Stimulated activated effector memory CD8-positive, alpha-beta T cell treated with anti-CD3 and anti-CD28 coated beads, Interleukin-12 subunit alpha, Interleukin-12 subunit beta, amount 100 ng/mL, for 72 hours (primary cell): ENCODE measurements at regions not wholly inside any gene's neighbourhood (a gene's known extent, or its start where the extent isn't known, plus 50 kb on each side); places are given as distances from the start of the nearest gene placed in this dataset.
"Not testable (repeated sequence)": the region's sequence is repeated elsewhere in the genome, so short reads cannot be mapped to it uniquely, and the experiment has no call there.

Experiments used
- ATAC-seq: fragments of 150-1000 bp; cut with Tn5 transposase; 2 replicates; pipeline ENCODE4 v1.10.0; 2021
- DNase-seq, 2 donors: peaks; one replicate each; pipeline ENCODE4 v3.0.0; 2021 to 2022; ENCODE audit warnings: low spot score in 2 of 2
- H3K27ac Mint-ChIP-seq: one replicate; pipeline ENCODE4 v1.8.0; 2022; ENCODE audit warnings: mild to moderate bottlenecking, mixed read lengths
- H3K36me3 Mint-ChIP-seq: one replicate; pipeline ENCODE4 v1.8.0; 2022; ENCODE audit warnings: mild to moderate bottlenecking, mixed read lengths
- H3K4me1 Mint-ChIP-seq: one replicate; pipeline ENCODE4 v1.8.0; 2022; ENCODE audit warnings: mixed read lengths
- H3K4me3 Mint-ChIP-seq: one replicate; pipeline ENCODE4 v1.8.0; 2022; ENCODE audit warnings: mild to moderate bottlenecking, mixed read lengths
- H3K9me3 Mint-ChIP-seq: one replicate; pipeline ENCODE4 v1.8.0; 2022; ENCODE audit warnings: mixed read lengths

DNA sequence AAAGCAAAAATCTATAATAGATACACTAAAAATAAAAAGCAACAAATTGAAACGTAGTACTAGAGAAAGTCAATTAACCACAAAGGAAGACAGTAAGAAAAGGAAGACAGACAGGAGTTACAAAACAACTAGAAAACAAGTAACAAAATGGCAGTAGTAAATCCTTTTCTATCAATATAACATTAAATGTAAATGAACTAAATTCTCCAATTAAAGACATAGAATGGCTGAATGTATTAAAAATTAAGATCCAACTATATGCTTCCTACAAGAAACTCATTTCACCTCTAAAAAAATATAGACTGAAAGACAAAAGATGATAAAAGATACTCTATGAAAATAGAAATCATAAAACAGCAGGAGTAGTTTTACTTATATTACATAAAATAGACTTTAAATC lies 79.1 kb downstream of the CTH start:
- ATAC-seq (no peak), DNase-seq (no peak)
- H3K4me3 Mint-ChIP-seq: no peak overlapping the region
- H3K36me3 Mint-ChIP-seq: no peaks in the 10 kb centered on the region
- H3K9me3 Mint-ChIP-seq: peaks cover 3% of the 10 kb centered on the region
- no peaks in the 10 kb centered on the region for H3K4me1 Mint-ChIP-seq
- no peak overlapping the region for H3K27ac Mint-ChIP-seq

- no peaks in the 10 kb centered on the region for H3K9me3 Mint-ChIP-seq
- H3K4me1 Mint-ChIP-seq: no peaks in the 10 kb centered on the region
- ATAC-seq (no peak), DNase-seq (no peak)
- H3K4me3 Mint-ChIP-seq: no peak overlapping the region
- no peaks in the 10 kb centered on the region for H3K36me3 Mint-ChIP-seq
- no peak overlapping the region for H3K27ac Mint-ChIP-seq
Measured at GRCh38 chr1:70495370-70495769, 84.3 kb downstream of the CTH start.

DNA sequence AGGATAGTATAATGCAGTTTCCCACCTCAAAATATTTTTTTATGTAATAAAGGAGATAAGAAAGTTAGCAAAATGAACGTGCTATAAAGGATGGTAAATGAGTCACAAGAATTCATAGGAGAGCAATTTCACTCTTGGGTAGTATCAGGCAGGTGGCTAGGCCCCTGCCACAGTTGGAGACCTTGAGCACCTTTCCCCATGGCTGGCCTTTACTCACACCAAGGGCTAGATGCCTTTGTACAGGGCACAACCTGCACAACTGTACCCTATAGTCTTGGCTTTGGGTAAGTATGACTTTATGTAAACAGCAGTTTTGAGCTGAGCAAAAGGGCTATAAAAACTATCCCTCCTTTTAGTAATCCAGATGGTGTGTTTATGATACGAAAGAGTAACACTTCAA lies 85.1 kb downstream of the CTH start:
- no peaks in the 10 kb centered on the region for H3K9me3 Mint-ChIP-seq
- H3K27ac Mint-ChIP-seq: no peak overlapping the region
- H3K36me3 Mint-ChIP-seq: no peaks in the 10 kb centered on the region
- no peak overlapping the region for H3K4me3 Mint-ChIP-seq
- no peak for DNase-seq
- H3K4me1 Mint-ChIP-seq: no peaks in the 10 kb centered on the region
- ATAC-seq: no peak

GRCh38 chr1:70497152-70497551 lies 86.1 kb downstream of the CTH start:
- Mint-ChIP-seq H3K4me1 (no peaks in the 10 kb centered on the region), H3K9me3 (no peaks in the 10 kb centered on the region), H3K36me3 (no peaks in the 10 kb centered on the region), H3K27ac (no peak overlapping the region), H3K4me3 (no peak overlapping the region)
- DNase-seq: no peak
- no peak for ATAC-seq

DNA sequence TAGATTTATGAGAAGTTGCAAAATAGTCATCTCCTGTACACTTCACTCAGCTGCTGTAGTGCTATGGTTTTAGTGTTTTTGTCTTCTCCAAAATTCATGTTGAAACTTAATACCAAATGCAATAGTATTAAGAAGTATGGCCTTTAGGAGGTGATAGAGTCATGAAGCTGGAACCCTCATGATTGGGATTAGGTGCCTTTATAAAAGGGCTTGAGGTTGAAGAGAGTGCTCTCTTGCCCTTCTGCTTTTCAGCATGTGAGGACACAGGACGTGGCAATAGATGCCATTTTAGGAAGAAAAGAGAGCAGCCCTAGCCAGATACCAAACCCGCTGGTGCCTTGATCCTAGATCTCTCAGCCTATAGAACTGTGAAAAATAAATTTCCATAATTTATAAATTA lies 87.6 kb downstream of the CTH start:
- no peak overlapping the region for H3K27ac Mint-ChIP-seq
- no peak for ATAC-seq
- H3K4me1 Mint-ChIP-seq: no peaks in the 10 kb centered on the region
- no peak for DNase-seq
- H3K4me3 Mint-ChIP-seq: no peak overlapping the region
- no peaks in the 10 kb centered on the region for H3K9me3 Mint-ChIP-seq
- no peaks in the 10 kb centered on the region for H3K36me3 Mint-ChIP-seq

- Mint-ChIP-seq H3K27ac (no peak overlapping the region), H3K4me1 (peaks cover 5% of the 10 kb centered on the region), H3K36me3 (peaks cover 3% of the 10 kb centered on the region), H3K4me3 (no peak overlapping the region), H3K9me3 (no peaks in the 10 kb centered on the region)
- no peak for DNase-seq
- ATAC-seq: peak; percentile 71
Measured at GRCh38 chr1:70499695-70500094, 88.6 kb downstream of the CTH start.

- DNase-seq: no peak
- Mint-ChIP-seq H3K4me3 (no peak overlapping the region), H3K27ac (no peak overlapping the region), H3K4me1 (peaks cover 6% of the 10 kb centered on the region), H3K9me3 (no peaks in the 10 kb centered on the region), H3K36me3 (peaks cover 4% of the 10 kb centered on the region)
- ATAC-seq: no peak
Measured at GRCh38 chr1:70503358-70503757, 92.3 kb downstream of the CTH start.

- Mint-ChIP-seq H3K9me3 (no peaks in the 10 kb centered on the region), H3K4me1 (peaks cover 6% of the 10 kb centered on the region), H3K27ac (peak overlapping the region; percentile 61), H3K36me3 (peaks cover 4% of the 10 kb centered on the region), H3K4me3 (no peak overlapping the region)
- peak; percentile 93 for ATAC-seq
- DNase-seq: peak in 1 of 2 donors; percentile 56
Measured at GRCh38 chr1:70504176-70504820, 93.2 kb downstream of the CTH start.

DNA sequence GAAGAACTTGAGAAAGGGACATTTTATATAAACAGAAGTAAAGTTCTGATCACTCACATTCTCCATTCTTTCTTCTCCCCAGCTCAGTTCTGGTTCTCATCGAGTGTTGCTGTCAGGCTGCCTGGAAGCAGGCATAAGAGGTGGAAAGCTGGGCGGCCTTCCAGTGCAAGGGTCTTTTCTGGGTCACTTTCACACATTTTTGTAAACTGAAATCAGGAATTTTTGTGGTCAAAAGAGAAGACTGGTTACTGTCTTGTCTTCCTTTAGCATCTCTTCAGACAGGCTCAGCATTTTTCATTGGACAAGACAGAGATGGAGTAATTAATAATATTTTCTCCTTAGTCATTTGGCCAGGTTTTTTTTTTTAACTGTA lies 93.7 kb downstream of the CTH start:
- peak; percentile 22 for ATAC-seq
- Mint-ChIP-seq H3K4me1 (peaks cover 6% of the 10 kb centered on the region), H3K27ac (peak overlapping the region; percentile 61)

GRCh38 chr1:70507991-70508390 lies 96.9 kb downstream of the CTH start:
- H3K4me1 Mint-ChIP-seq, ATAC-seq, H3K4me3 Mint-ChIP-seq, H3K36me3 Mint-ChIP-seq, H3K9me3 Mint-ChIP-seq, DNase-seq, H3K27ac Mint-ChIP-seq: not testable (repeated sequence)

More for the DNA sequence above, 93.7 kb downstream of the CTH start:
- DNase-seq: no peak
- Mint-ChIP-seq H3K36me3 (peaks cover 4% of the 10 kb centered on the region), H3K9me3 (no peaks in the 10 kb centered on the region), H3K4me3 (no peak overlapping the region)

DNA sequence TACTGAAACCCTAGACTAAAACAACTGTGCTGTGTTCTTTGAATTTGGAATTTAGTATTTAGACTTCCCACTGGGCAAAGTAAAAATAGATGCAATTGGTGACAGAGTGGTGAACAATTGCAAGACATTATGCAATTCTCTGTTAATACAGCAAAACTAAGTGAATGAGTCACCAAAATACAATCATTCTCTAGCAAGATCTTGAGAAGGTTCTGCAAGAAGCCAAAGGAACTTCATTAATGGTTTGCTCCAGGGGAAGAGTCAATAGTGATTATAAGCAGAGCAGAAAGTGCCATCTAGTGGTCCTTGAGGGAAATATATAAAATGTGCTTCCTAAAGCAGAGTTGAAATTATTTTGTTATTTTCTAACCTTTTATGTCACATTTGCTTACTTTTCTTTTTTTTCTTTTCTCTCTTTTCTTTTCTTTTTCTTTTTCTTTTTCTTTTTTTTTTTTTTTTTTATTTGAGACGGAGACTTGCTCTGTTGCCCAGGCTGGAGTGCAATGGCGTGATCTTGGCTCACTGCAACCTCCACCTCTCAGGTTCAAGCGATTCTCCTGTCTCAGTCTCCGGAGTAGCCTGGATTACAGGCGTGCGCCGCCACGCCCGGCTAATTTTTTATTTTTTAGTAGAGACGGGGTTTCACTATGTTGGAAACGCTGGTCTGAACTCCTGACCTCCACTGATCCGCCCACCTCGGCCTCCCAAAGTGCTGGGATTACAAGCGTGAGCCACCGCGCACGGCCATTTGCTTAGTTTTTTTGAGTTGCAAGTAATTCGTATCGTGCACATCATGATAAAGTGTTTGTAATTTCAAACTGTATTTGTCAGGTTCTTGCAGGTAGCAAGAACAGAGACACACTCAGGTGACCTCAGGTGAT lies 99.2 kb downstream of the CTH start:
- H3K4me1 Mint-ChIP-seq: no peaks in the 10 kb centered on the region
- no peaks in the 10 kb centered on the region for H3K9me3 Mint-ChIP-seq
- H3K27ac Mint-ChIP-seq: no peak overlapping the region
- ATAC-seq: peak; percentile 75
- no peak for DNase-seq
- no peaks in the 10 kb centered on the region for H3K36me3 Mint-ChIP-seq
- no peak overlapping the region for H3K4me3 Mint-ChIP-seq

GRCh38 chr1:70517444-70517843 lies 106.4 kb downstream of the CTH start:
- no peak overlapping the region for H3K4me3 Mint-ChIP-seq
- no peak for DNase-seq
- no peaks in the 10 kb centered on the region for H3K9me3 Mint-ChIP-seq
- H3K4me1 Mint-ChIP-seq: no peaks in the 10 kb centered on the region
- no peak overlapping the region for H3K27ac Mint-ChIP-seq
- H3K36me3 Mint-ChIP-seq: no peaks in the 10 kb centered on the region
- no peak for ATAC-seq

- Mint-ChIP-seq H3K27ac (no peak overlapping the region), H3K4me3 (no peak overlapping the region), H3K36me3 (no peaks in the 10 kb centered on the region), H3K9me3 (no peaks in the 10 kb centered on the region), H3K4me1 (no peaks in the 10 kb centered on the region)
- ATAC-seq (no peak), DNase-seq (no peak)
Measured at GRCh38 chr1:70518106-70518505, 107.0 kb downstream of the CTH start.

GRCh38 chr1:70528590-70529333 lies 117.7 kb downstream of the CTH start:
- DNase-seq (no peak), ATAC-seq (peak; percentile 68)
- Mint-ChIP-seq H3K4me1 (no peaks in the 10 kb centered on the region), H3K36me3 (no peaks in the 10 kb centered on the region), H3K4me3 (no peak overlapping the region), H3K9me3 (no peaks in the 10 kb centered on the region), H3K27ac (no peak overlapping the region)

DNA sequence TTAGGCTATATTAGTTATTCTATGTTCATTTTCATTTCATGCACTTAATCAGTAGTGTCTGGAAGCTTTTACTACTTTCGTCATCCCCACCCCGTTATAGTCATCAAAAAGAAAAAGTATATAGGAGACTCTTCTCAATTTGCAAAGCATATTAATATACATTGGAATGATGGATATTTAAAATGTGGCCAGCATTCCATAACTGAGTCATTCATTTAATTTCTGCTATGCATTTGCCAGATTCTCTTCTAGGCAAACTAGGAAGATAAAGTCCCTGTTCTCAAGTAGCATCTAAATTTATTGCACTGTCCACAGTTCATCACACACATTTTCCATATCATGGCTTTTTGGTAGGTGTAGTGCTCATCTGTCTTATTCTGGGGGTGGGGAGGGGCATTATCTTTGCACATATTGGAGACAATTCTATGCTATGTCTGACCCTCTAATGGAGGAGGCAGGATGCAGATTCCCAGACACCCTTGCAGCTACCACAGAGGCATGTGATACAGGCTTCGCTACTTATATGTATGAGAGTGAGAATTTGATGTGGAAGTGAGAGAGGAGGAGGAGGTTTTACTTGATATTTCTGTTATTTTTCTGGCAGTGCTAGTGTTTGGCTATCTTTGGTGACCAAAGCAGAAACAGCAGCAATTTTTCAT lies 125.8 kb downstream of the CTH start:
- H3K36me3 Mint-ChIP-seq: no peaks in the 10 kb centered on the region
- no peaks in the 10 kb centered on the region for H3K4me1 Mint-ChIP-seq
- ATAC-seq: no peak
- DNase-seq: no peak
- H3K27ac Mint-ChIP-seq: no peak overlapping the region
- no peaks in the 10 kb centered on the region for H3K9me3 Mint-ChIP-seq
- H3K4me3 Mint-ChIP-seq: no peak overlapping the region
